GM12878 (cell line): ENCODE measurements at regions not wholly inside any gene's neighbourhood (a gene's known extent, or its start where the extent isn't known, plus 50 kb on each side); places are given as distances from the start of the nearest gene placed in this dataset.

Source experiments
- ASH2L ChIP-seq: fragments of 300-600, 200-600 bp; sonication (generic); IDR thresholded peaks from 2 replicates; pipeline ENCODE4 v1.6.1; 2017; ENCODE audit warnings: low read depth, mild to moderate bottlenecking, borderline replicate concordance
- BRCA1 ChIP-seq: IDR thresholded peaks from 2 replicates; pipeline ENCODE4 v1.6.1; 2011; ENCODE audit warnings: low read depth, low read length, improper control_type of control experiment
- EGR1 ChIP-seq, 2 experiments: IDR thresholded peaks; 1 replicate in 1 of 2; 2 replicates in 1 of 2; pipeline ENCODE4 v1.6.1; 2011 to 2012; ENCODE audit warnings: low read depth in 2 of 2, low read length in 2 of 2, borderline replicate concordance in 1 of 2, mild to moderate bottlenecking in 1 of 2, moderate library complexity in 1 of 2
- POLR2A ChIP-seq: IDR thresholded peaks from 2 replicates; pipeline ENCODE4 v1.6.1; 2011; ENCODE audit warnings: low read depth, mild to moderate bottlenecking, low read length
- SMARCA5 ChIP-seq: fragments of 450-650 bp; IDR thresholded peaks from 2 replicates; pipeline ENCODE4 v1.6.1; 2017; ENCODE audit warnings: mild to moderate bottlenecking
- SP1 ChIP-seq: IDR thresholded peaks from one replicate; pipeline ENCODE4 v1.6.1; 2011; ENCODE audit warnings: low read depth, low read length
- SRF ChIP-seq, 2 experiments: IDR thresholded peaks; 2 replicates each; pipeline ENCODE4 v1.6.1; 2011; ENCODE audit warnings: low read depth in 2 of 2, low read length in 2 of 2, mild to moderate bottlenecking in 1 of 2, moderate library complexity in 1 of 2
- TAF1 ChIP-seq: IDR thresholded peaks from 2 replicates; pipeline ENCODE4 v1.6.1; 2011; ENCODE audit warnings: mild to moderate bottlenecking, low read depth, low read length, borderline replicate concordance
- TARDBP ChIP-seq: IDR thresholded peaks from 2 replicates; pipeline ENCODE4 v1.6.1; 2016; ENCODE audit warnings: borderline replicate concordance
- TF ChIP-seq, protein P1 (sequence below), 3 experiments: IDR thresholded peaks in 2 of 3; conservative IDR thresholded peaks in 1 of 3; 2 replicates each; pipeline ENCODE4 v1.5.1; 2011; ENCODE audit warnings: low read depth in 3 of 3, low read length in 3 of 3, mild to moderate bottlenecking in 3 of 3, control low read depth in 2 of 3, moderate library complexity in 2 of 3, inconsistent platforms in 1 of 3, mixed read lengths in 1 of 3; ENCODE audit not compliant: control insufficient read depth in 2 of 3, insufficient read depth in 1 of 3; ENCODE audit errors: extremely low read depth in 1 of 3
- TF ChIP-seq, protein P2 (sequence below): fragments of 450-650 bp; formaldehyde crosslinking; IDR thresholded peaks from 2 replicates; pipeline ENCODE4 v1.4.0; 2020; ENCODE audit warnings: mild to moderate bottlenecking, moderate library complexity
- TF ChIP-seq, protein P3 (sequence below): fragments of 150-350 bp; IDR thresholded peaks from 2 replicates; pipeline ENCODE4 v1.6.1; 2016; ENCODE audit warnings: low read depth, low read length

DNA sequence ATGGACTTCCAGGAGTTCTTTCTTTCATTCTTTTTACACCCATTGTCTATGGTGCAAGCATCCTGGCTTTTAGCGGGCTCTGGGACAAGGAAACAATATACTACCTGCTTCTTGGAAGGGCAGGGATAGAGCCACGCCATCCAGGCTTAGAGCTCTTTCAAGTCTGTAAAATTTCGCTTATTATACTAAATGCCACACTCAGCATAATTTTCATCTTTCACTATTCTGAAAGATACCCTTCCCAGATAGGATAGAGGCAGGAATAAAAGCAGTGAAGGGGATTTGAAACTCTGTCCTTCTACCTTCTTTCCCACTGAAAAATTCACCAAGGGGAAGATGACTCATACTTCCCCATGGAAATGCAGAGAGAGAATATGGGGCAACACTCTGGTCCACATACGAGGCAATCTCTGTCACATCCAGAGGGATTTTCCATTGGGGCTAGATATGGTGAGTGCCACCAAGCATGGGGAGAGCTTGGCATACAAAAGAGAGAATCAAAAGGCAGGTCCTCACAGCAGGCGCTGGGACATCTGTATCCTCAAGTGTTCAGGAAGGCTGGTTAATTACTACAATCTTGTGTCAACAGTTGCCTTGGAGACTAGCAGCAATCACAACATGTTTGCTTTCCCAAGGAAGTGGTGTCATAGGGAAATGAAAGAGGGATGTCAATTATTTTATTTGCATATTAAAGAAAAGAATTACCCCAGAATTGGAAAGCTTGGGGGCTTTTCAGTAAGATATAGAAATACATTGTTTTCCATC, 127.6 kb downstream of the TDRD15 start:
- no peak for TF ChIP-seq POLR2A
- no peak for TF ChIP-seq SRF (IDR thresholded peaks at IDR 0.05; ENCODE audit: low read depth in 2 of 2, low read length in 2 of 2)
- no peak for TF ChIP-seq SP1
- TF ChIP-seq EGR1 (IDR thresholded peaks at IDR 0.05; ENCODE audit: borderline replicate concordance in 1 of 2, low read depth in 2 of 2, low read length in 2 of 2) = no peak
- no peak for TF ChIP-seq BRCA1
- no peak for TF ChIP-seq SMARCA5
- no peak for TF ChIP-seq TARDBP
- TF ChIP-seq ASH2L = no peak
- TF ChIP-seq, protein P1, sequence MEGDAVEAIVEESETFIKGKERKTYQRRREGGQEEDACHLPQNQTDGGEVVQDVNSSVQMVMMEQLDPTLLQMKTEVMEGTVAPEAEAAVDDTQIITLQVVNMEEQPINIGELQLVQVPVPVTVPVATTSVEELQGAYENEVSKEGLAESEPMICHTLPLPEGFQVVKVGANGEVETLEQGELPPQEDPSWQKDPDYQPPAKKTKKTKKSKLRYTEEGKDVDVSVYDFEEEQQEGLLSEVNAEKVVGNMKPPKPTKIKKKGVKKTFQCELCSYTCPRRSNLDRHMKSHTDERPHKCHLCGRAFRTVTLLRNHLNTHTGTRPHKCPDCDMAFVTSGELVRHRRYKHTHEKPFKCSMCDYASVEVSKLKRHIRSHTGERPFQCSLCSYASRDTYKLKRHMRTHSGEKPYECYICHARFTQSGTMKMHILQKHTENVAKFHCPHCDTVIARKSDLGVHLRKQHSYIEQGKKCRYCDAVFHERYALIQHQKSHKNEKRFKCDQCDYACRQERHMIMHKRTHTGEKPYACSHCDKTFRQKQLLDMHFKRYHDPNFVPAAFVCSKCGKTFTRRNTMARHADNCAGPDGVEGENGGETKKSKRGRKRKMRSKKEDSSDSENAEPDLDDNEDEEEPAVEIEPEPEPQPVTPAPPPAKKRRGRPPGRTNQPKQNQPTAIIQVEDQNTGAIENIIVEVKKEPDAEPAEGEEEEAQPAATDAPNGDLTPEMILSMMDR (IDR thresholded peaks at IDR 0.05 in 2 of 3, conservative IDR thresholded peaks at IDR 0.05 in 1 of 3; ENCODE audit: control insufficient read depth in 2 of 3, extremely low read depth in 1 of 3, insufficient read depth in 1 of 3, low read depth in 3 of 3, low read length in 3 of 3) = no peak
- no peak for TF ChIP-seq TAF1
- TF ChIP-seq, protein P2, sequence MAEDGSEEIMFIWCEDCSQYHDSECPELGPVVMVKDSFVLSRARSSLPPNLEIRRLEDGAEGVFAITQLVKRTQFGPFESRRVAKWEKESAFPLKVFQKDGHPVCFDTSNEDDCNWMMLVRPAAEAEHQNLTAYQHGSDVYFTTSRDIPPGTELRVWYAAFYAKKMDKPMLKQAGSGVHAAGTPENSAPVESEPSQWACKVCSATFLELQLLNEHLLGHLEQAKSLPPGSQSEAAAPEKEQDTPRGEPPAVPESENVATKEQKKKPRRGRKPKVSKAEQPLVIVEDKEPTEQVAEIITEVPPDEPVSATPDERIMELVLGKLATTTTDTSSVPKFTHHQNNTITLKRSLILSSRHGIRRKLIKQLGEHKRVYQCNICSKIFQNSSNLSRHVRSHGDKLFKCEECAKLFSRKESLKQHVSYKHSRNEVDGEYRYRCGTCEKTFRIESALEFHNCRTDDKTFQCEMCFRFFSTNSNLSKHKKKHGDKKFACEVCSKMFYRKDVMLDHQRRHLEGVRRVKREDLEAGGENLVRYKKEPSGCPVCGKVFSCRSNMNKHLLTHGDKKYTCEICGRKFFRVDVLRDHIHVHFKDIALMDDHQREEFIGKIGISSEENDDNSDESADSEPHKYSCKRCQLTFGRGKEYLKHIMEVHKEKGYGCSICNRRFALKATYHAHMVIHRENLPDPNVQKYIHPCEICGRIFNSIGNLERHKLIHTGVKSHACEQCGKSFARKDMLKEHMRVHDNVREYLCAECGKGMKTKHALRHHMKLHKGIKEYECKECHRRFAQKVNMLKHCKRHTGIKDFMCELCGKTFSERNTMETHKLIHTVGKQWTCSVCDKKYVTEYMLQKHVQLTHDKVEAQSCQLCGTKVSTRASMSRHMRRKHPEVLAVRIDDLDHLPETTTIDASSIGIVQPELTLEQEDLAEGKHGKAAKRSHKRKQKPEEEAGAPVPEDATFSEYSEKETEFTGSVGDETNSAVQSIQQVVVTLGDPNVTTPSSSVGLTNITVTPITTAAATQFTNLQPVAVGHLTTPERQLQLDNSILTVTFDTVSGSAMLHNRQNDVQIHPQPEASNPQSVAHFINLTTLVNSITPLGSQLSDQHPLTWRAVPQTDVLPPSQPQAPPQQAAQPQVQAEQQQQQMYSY (CRISPR knock-in tag) = no peak
- TF ChIP-seq, protein P3, sequence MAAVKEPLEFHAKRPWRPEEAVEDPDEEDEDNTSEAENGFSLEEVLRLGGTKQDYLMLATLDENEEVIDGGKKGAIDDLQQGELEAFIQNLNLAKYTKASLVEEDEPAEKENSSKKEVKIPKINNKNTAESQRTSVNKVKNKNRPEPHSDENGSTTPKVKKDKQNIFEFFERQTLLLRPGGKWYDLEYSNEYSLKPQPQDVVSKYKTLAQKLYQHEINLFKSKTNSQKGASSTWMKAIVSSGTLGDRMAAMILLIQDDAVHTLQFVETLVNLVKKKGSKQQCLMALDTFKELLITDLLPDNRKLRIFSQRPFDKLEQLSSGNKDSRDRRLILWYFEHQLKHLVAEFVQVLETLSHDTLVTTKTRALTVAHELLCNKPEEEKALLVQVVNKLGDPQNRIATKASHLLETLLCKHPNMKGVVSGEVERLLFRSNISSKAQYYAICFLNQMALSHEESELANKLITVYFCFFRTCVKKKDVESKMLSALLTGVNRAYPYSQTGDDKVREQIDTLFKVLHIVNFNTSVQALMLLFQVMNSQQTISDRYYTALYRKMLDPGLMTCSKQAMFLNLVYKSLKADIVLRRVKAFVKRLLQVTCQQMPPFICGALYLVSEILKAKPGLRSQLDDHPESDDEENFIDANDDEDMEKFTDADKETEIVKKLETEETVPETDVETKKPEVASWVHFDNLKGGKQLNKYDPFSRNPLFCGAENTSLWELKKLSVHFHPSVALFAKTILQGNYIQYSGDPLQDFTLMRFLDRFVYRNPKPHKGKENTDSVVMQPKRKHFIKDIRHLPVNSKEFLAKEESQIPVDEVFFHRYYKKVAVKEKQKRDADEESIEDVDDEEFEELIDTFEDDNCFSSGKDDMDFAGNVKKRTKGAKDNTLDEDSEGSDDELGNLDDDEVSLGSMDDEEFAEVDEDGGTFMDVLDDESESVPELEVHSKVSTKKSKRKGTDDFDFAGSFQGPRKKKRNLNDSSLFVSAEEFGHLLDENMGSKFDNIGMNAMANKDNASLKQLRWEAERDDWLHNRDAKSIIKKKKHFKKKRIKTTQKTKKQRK = no peak
